Transverse colon (tissue), 4 donors: ENCODE measurements at regions not wholly inside any gene's neighbourhood (a gene's known extent, or its start where the extent isn't known, plus 50 kb on each side); places are given as distances from the start of the nearest gene placed in this dataset.

Experiments
- DNase-seq: peaks from one replicate; pipeline ENCODE4 v3.0.0-alpha.2; 2019
- H3K27ac ChIP-seq, 4 donors: fragments of 200-600 bp; sonication (generic); 2 replicates each; pipeline ENCODE4 v1.5.1; 2016 to 2018; ENCODE audit warnings: inconsistent platforms in 4 of 4
- H3K27me3 ChIP-seq: fragments of 200-600 bp; sonication (generic); 2 replicates; pipeline ENCODE4 v1.5.1; 2017; ENCODE audit warnings: inconsistent platforms
- H3K36me3 ChIP-seq, 4 donors: fragments of 200-600 bp; sonication (generic); 2 replicates each; pipeline ENCODE4 v1.5.1; 2017 to 2019; ENCODE audit warnings: inconsistent platforms in 4 of 4
- H3K4me1 ChIP-seq, 4 donors: fragments of 200-600 bp; sonication (generic); 2 replicates each; pipeline ENCODE4 v1.5.1; 2017 to 2020; ENCODE audit warnings: inconsistent platforms in 4 of 4
- H3K4me3 ChIP-seq, 4 donors: fragments of 200-600 bp; sonication (generic); 1 replicate in 1 of 4; 2 replicates in 3 of 4; pipeline versions ENCODE4 v1.5.1 to v1.6.1; 2017 to 2019; ENCODE audit warnings: inconsistent platforms in 4 of 4
- H3K9me3 ChIP-seq, 2 donors: fragments of 200-600 bp; sonication (generic); 2 replicates each; pipeline ENCODE4 v1.5.1; 2017 to 2019; ENCODE audit warnings: inconsistent platforms in 2 of 2
- EP300 ChIP-seq: sonication (generic); formaldehyde crosslinking; IDR thresholded peaks from one replicate; pipeline ENCODE4 v1.6.1; 2017; ENCODE audit warnings: antibody characterized with exemption, low read depth
- POLR2A ChIP-seq: fragments of 450-650 bp; IDR thresholded peaks from one replicate; pipeline ENCODE4 v1.6.1; 2016; ENCODE audit warnings: antibody characterized with exemption, mild to moderate bottlenecking, moderate library complexity
- POLR2AphosphoS5 ChIP-seq, 3 donors: sonication (generic); formaldehyde crosslinking; IDR thresholded peaks; one replicate each; pipeline ENCODE4 v1.6.1; 2016; ENCODE audit warnings: antibody characterized with exemption in 3 of 3
- WGBS, 2 donors: methylation state at CpG; one replicate each; pipeline ENCODE4 v1.1.5; 2018; ENCODE audit warnings: low coverage in 1 of 2; 5-methylcytosine and 5-hydroxymethylcytosine counted together
- in situ Hi-C, 4 donors: fragments of 200-750 bp; cut with MboI; loops; one replicate each; pipeline versions ENCODE4 v1.15.0 to v1.15.1; 2017; ENCODE audit warnings: low sequenced_read_pairs in 3 of 4, low pct_ligation_motif_present in 1 of 4, low pct_unique_long_range_greater_than_20kb in 1 of 4
- intact Hi-C: fragments of 100-400 bp; cut with DNase I; formaldehyde crosslinking; loops from one replicate; pipeline ENCODE4 v1.15.1; 2023; ENCODE audit warnings: low total_unique reads
- TF ChIP-seq, protein P1 (sequence below), 5 experiments: fragments of 200-600 bp in 3 of 5; fragments of 450-650 bp in 2 of 5; sonication (generic) in 3 of 5; IDR thresholded peaks; 1 replicate in 2 of 5; 2 replicates in 3 of 5; pipeline ENCODE4 v1.5.1; 2016 to 2017; ENCODE audit warnings: antibody characterized with exemption in 5 of 5, inconsistent platforms in 3 of 5, mild to moderate bottlenecking in 2 of 5, moderate library complexity in 1 of 5

DNA sequence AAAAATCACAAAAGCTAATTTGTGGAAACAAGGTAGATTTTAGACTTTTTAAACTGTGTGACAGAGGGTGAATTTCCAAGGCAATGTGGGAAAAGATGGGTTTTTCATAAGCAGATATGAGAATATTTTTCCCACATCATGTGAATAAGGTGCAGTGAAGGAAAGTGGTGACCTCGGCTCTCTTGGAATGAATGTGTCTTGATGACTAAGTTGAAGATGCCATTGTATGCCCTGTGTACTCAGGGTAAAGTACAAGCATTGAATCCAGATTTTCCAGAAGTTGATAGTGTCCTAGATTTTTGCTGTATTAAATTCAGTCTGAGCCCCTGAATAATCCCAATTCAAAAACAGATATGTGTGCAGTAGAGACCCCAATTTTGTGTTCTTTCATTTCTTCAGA lies 442.6 kb upstream of the ADGRL2 start:
- WGBS, 2 donors, result 77 to 93% methylated on average over 1 of the region's 1 CpG
- Histone ChIP-seq H3K4me3 (no peak overlapping the region), H3K27me3 (no peaks in the 10 kb centered on the region), H3K36me3 (no peaks in the 10 kb centered on the region), H3K4me1 (no peaks in the 10 kb centered on the region), H3K9me3 (no peaks in the 10 kb centered on the region), H3K27ac (no peak overlapping the region)
- TF ChIP-seq POLR2AphosphoS5 (IDR thresholded peaks at IDR 0.05) (no peak), EP300 (no peak), POLR2A (no peak)
- TF ChIP-seq, protein P1, sequence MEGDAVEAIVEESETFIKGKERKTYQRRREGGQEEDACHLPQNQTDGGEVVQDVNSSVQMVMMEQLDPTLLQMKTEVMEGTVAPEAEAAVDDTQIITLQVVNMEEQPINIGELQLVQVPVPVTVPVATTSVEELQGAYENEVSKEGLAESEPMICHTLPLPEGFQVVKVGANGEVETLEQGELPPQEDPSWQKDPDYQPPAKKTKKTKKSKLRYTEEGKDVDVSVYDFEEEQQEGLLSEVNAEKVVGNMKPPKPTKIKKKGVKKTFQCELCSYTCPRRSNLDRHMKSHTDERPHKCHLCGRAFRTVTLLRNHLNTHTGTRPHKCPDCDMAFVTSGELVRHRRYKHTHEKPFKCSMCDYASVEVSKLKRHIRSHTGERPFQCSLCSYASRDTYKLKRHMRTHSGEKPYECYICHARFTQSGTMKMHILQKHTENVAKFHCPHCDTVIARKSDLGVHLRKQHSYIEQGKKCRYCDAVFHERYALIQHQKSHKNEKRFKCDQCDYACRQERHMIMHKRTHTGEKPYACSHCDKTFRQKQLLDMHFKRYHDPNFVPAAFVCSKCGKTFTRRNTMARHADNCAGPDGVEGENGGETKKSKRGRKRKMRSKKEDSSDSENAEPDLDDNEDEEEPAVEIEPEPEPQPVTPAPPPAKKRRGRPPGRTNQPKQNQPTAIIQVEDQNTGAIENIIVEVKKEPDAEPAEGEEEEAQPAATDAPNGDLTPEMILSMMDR (IDR thresholded peaks at IDR 0.05), result no peak
- intact Hi-C loops (no loop called here), in situ Hi-C loops (no loop called here)
- DNase-seq, result no peak

DNA sequence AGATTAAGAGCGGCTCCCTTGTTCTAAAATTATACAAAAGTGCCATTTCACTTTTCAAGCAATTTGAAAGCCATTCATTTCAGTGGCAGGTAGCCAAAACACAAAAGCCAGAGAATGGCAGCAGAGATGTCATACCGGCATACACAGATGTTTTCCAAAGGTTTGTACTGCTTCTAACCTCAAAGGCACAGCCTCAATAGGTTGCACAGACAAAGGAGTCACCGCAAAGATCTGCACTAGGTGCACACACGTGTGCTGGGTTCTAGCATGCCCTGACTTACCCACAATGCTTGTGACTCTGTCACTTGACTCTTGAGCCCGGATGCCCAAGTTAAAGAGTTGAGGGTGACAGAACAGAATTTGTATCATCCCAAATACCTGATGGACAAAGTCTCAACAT lies 448.9 kb upstream of the ADGRL2 start:
- in situ Hi-C loops, result no loop called here
- intact Hi-C loops, result no loop called here
- Histone ChIP-seq H3K27me3 (no peaks in the 10 kb centered on the region), H3K4me1 (no peaks in the 10 kb centered on the region), H3K27ac (no peak overlapping the region), H3K4me3 (no peak overlapping the region), H3K36me3 (no peaks in the 10 kb centered on the region), H3K9me3 (no peaks in the 10 kb centered on the region)
- DNase-seq, result no peak
- TF ChIP-seq EP300 (no peak), POLR2A (no peak), POLR2AphosphoS5 (IDR thresholded peaks at IDR 0.05) (no peak)
- TF ChIP-seq, protein P1 (IDR thresholded peaks at IDR 0.05), result no peak
- WGBS, 2 donors, result 65 to 76% methylated on average over 3 to 5 of the region's 5 CpGs

DNA sequence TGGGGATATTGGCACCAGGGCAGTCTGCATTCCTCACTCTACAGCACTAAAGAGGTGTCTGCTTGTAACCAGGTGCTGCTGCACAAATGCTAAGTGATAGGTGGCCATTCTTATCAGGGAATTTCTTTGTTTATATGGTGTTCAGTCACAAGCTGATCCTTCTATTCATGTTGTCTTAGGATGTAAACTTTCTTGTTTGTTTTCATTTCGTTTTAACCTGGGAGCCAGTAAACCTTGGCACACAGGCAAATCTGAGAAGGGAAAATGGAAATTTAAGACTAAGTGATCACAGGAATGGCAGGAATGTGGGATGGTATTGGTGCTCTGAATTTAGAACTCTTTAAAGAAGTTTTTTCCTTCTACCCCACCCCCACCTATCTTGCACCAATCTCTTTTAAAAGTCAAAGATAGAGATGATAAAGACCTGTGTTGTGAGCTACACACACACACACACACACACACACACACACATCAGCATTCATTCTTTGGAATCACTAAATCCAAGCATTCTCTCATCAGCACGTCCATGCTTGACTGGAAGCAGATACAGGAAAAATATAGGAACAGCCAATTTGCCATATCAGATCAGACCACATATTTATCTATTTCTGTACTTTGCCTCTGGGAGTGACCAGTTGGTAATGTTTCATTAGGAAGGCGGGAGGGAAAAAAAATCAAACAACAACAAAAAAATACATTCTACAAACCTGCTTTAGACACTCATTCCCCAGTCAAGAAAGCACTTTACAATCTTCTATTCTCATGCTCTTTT lies 451.4 kb upstream of the ADGRL2 start:
- H3K4me1 ChIP-seq, result no peaks in the 10 kb centered on the region
- in situ Hi-C loops, result no loop called here
- intact Hi-C loops, result no loop called here
- 44 to 48% methylated on average over 3 of the region's 3 CpGs for WGBS, 2 donors
- no peaks in the 10 kb centered on the region for H3K9me3 ChIP-seq
- TF ChIP-seq EP300, result no peak
- TF ChIP-seq POLR2A, result no peak
- TF ChIP-seq, protein P1 (IDR thresholded peaks at IDR 0.05), result no peak
- TF ChIP-seq POLR2AphosphoS5 (IDR thresholded peaks at IDR 0.05), result no peak
- no peaks in the 10 kb centered on the region for H3K27me3 ChIP-seq
- no peak overlapping the region for H3K27ac ChIP-seq
- no peaks in the 10 kb centered on the region for H3K36me3 ChIP-seq
- H3K4me3 ChIP-seq, result no peak overlapping the region
- no peak for DNase-seq

DNA sequence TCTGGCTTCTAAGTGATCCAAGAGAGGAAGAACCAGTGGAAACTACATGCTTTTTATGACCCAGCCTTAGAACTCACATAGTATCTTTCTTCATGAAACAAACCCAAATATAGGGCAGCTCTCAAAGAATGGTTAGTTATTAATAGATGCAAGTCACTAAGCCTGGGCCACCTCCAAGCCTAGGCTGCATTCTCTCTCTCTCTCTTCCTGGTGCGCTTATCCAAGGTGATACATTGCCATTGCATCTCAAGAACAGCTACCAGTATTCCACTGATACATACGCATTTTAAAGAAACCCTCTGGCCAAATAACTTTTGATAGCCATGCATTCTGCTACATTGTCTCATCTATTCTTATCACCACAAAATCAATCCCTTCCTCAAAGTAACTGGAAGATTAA lies 455.6 kb upstream of the ADGRL2 start:
- no peak overlapping the region for H3K27ac ChIP-seq
- H3K4me1 ChIP-seq, result no peaks in the 10 kb centered on the region
- no peaks in the 10 kb centered on the region for H3K36me3 ChIP-seq
- WGBS, 2 donors, result 86 to 96% methylated on average over 2 of the region's 2 CpGs
- no peaks in the 10 kb centered on the region for H3K9me3 ChIP-seq
- H3K4me3 ChIP-seq, result no peak overlapping the region
- TF ChIP-seq, protein P1 (IDR thresholded peaks at IDR 0.05), result no peak
- TF ChIP-seq EP300 (no peak), POLR2AphosphoS5 (IDR thresholded peaks at IDR 0.05) (no peak), POLR2A (no peak)
- intact Hi-C loops (no loop called here), in situ Hi-C loops (no loop called here)
- DNase-seq, result no peak
- no peaks in the 10 kb centered on the region for H3K27me3 ChIP-seq
